Stimulated activated CD8-positive, alpha-beta memory T cell treated with anti-CD3 and anti-CD28 coated beads, Interleukin-7, amount 100 ng/mL, for 1 hour (primary cell): ENCODE measurements at regions not wholly inside any gene's neighbourhood (a gene's known extent, or its start where the extent isn't known, plus 50 kb on each side); places are given as distances from the start of the nearest gene placed in this dataset.

Experiments used
- DNase-seq, 2 donors: peaks; one replicate each; pipeline ENCODE4 v3.0.0-alpha.2; 2020; ENCODE audit warnings: low read depth in 2 of 2

GRCh38 chr13:105450784-105451183, 1084.7 kb downstream of the EFNB2 start:
- no peak for DNase-seq

- no peak for DNase-seq
Measured at GRCh38 chr13:105448811-105449210, 1086.7 kb downstream of the EFNB2 start.

- no peak for DNase-seq
Measured at GRCh38 chr13:105446197-105446596, 1089.3 kb downstream of the EFNB2 start.

GRCh38 chr13:105445796-105446195, 1089.7 kb downstream of the EFNB2 start:
- DNase-seq = no peak

GRCh38 chr13:105442949-105443699, 1092.3 kb downstream of the EFNB2 start:
- DNase-seq = no peak

GRCh38 chr13:105442040-105442439, 1093.4 kb downstream of the EFNB2 start:
- DNase-seq = no peak

GRCh38 chr13:105441051-105441750, 1094.3 kb downstream of the EFNB2 start:
- DNase-seq = no peak

- no peak for DNase-seq
Measured at GRCh38 chr13:105436943-105437342, 1098.5 kb downstream of the EFNB2 start.

GRCh38 chr13:105432438-105432837, 1103.0 kb downstream of the EFNB2 start:
- DNase-seq = no peak

GRCh38 chr13:105428811-105429210, 1106.7 kb downstream of the EFNB2 start:
- DNase-seq = no peak

GRCh38 chr13:105426441-105426840, 1109.0 kb downstream of the EFNB2 start:
- DNase-seq = no peak

GRCh38 chr13:105414639-105415038, 1120.8 kb downstream of the EFNB2 start:
- DNase-seq = no peak

GRCh38 chr13:105412171-105412570, 1123.3 kb downstream of the EFNB2 start:
- DNase-seq = no peak

- no peak for DNase-seq
Measured at GRCh38 chr13:105410602-105411001, 1124.9 kb downstream of the EFNB2 start.

GRCh38 chr13:105406551-105406950, 1128.9 kb downstream of the EFNB2 start:
- no peak for DNase-seq

GRCh38 chr13:105403086-105403485, 1132.4 kb downstream of the EFNB2 start:
- no peak for DNase-seq

GRCh38 chr13:105395041-105395440, 1140.4 kb downstream of the EFNB2 start:
- DNase-seq = no peak

- no peak for DNase-seq
Measured at GRCh38 chr13:105389373-105389772, 1146.1 kb downstream of the EFNB2 start.

- DNase-seq = no peak
Measured at GRCh38 chr13:105377452-105377851, 1158.0 kb downstream of the EFNB2 start.

- DNase-seq = no peak
Measured at GRCh38 chr13:105370011-105370650, 1165.3 kb downstream of the EFNB2 start.

- no peak for DNase-seq
Measured at GRCh38 chr13:105368781-105369180, 1166.7 kb downstream of the EFNB2 start.

GRCh38 chr13:105365831-105366230, 1169.6 kb downstream of the EFNB2 start:
- DNase-seq = no peak

GRCh38 chr13:105365021-105365550, 1170.4 kb downstream of the EFNB2 start:
- no peak for DNase-seq
